Trophoblast cell (in vitro differentiated cells and primary cell): ENCODE measurements at regions not wholly inside any gene's neighbourhood (a gene's known extent, or its start where the extent isn't known, plus 50 kb on each side); places are given as distances from the start of the nearest gene placed in this dataset.

Experiments used
- DNase-seq, 2 donors: peaks; one replicate each; pipeline ENCODE4 v3.0.0-alpha.2; 2016
- H2AFZ ChIP-seq: 2 replicates; pipeline ENCODE4 v1.6.1; 2013; ENCODE audit warnings: low read length, moderate library complexity, mild to moderate bottlenecking; ENCODE audit not compliant: insufficient read depth, poor library complexity
- H2AK5ac ChIP-seq: 2 replicates; pipeline ENCODE4 v1.6.1; 2013; ENCODE audit warnings: mild to moderate bottlenecking, low read length
- H2BK120ac ChIP-seq: 2 replicates; pipeline ENCODE4 v1.6.1; 2013; ENCODE audit warnings: low read length, mild to moderate bottlenecking, moderate library complexity; ENCODE audit not compliant: insufficient read depth, poor library complexity
- H2BK12ac ChIP-seq: 2 replicates; pipeline ENCODE4 v1.6.1; 2013; ENCODE audit warnings: mild to moderate bottlenecking, low read length, moderate library complexity
- H2BK5ac ChIP-seq: 2 replicates; pipeline ENCODE4 v1.6.1; 2013; ENCODE audit warnings: low read length, low read depth, moderate library complexity, mild to moderate bottlenecking; ENCODE audit not compliant: poor library complexity
- H3K14ac ChIP-seq: 2 replicates; pipeline ENCODE4 v1.6.1; 2013; ENCODE audit warnings: mild to moderate bottlenecking, low read length
- H3K18ac ChIP-seq: 2 replicates; pipeline ENCODE4 v1.6.1; 2013; ENCODE audit warnings: mild to moderate bottlenecking, low read length
- H3K23ac ChIP-seq: 2 replicates; pipeline ENCODE4 v1.6.1; 2013; ENCODE audit warnings: low read length
- H3K27ac ChIP-seq: 2 replicates; pipeline ENCODE4 v1.5.1; 2013; ENCODE audit warnings: low read depth, mild to moderate bottlenecking, inconsistent platforms, low read length, moderate library complexity
- H3K27me3 ChIP-seq: 2 replicates; pipeline ENCODE4 v1.6.1; 2013; ENCODE audit warnings: inconsistent platforms, mild to moderate bottlenecking, low read length, moderate library complexity; ENCODE audit not compliant: insufficient read depth
- H3K36me3 ChIP-seq, 2 experiments: 1 replicate in 1 of 2; 2 replicates in 1 of 2; pipeline ENCODE4 v1.6.1; 2013; ENCODE audit warnings: low read length in 2 of 2, mild to moderate bottlenecking in 2 of 2, moderate library complexity in 1 of 2; ENCODE audit not compliant: insufficient read depth in 2 of 2, control insufficient read depth in 1 of 2
- H3K4ac ChIP-seq: 2 replicates; pipeline ENCODE4 v1.6.1; 2013; ENCODE audit warnings: low read depth, mild to moderate bottlenecking, low read length, moderate library complexity
- H3K4me1 ChIP-seq, 2 experiments: 1 replicate in 1 of 2; 2 replicates in 1 of 2; pipeline ENCODE4 v1.6.1; 2013; ENCODE audit warnings: low read length in 2 of 2, mild to moderate bottlenecking in 2 of 2, moderate library complexity in 1 of 2; ENCODE audit not compliant: insufficient read depth in 2 of 2, control insufficient read depth in 1 of 2
- H3K4me2 ChIP-seq: 2 replicates; pipeline ENCODE4 v1.6.1; 2013; ENCODE audit warnings: inconsistent platforms, mild to moderate bottlenecking, low read length, moderate library complexity
- H3K4me3 ChIP-seq: 2 replicates; pipeline ENCODE4 v1.5.1; 2013; ENCODE audit warnings: mild to moderate bottlenecking, low read depth, low read length, inconsistent platforms
- H3K79me1 ChIP-seq: one replicate; pipeline ENCODE4 v1.6.1; 2013; ENCODE audit warnings: low read length
- H3K79me2 ChIP-seq: 2 replicates; pipeline ENCODE4 v1.6.1; 2013; ENCODE audit warnings: low read length, mild to moderate bottlenecking; ENCODE audit not compliant: control insufficient read depth, insufficient read depth, poor library complexity
- H3K9ac ChIP-seq: 2 replicates; pipeline ENCODE4 v1.6.1; 2013; ENCODE audit warnings: mild to moderate bottlenecking, low read length
- H3K9me3 ChIP-seq: 2 replicates; pipeline ENCODE4 v1.6.1; 2013; ENCODE audit warnings: low read depth, mild to moderate bottlenecking, control low read depth, inconsistent platforms, low read length; ENCODE audit not compliant: insufficient read depth
- H4K12ac ChIP-seq: 2 replicates; pipeline ENCODE4 v1.6.1; 2013; ENCODE audit warnings: low read depth, mild to moderate bottlenecking, low read length, moderate library complexity
- H4K8ac ChIP-seq: 2 replicates; pipeline ENCODE4 v1.6.1; 2013; ENCODE audit warnings: low read depth, mild to moderate bottlenecking, low read length, moderate library complexity
- H4K91ac ChIP-seq: one replicate; pipeline ENCODE4 v1.6.1; 2013; ENCODE audit warnings: low read depth, mild to moderate bottlenecking, low read length, moderate library complexity
- WGBS: extraction: QIAGEN DNeasy Blood & Tissue Kit; methylation state at CpG from one replicate; pipeline ENCODE4 v1.1.7; 2013; ENCODE audit warnings: missing lambda C conversion rate; ENCODE audit not compliant: insufficient read length, insufficient coverage; ENCODE audit errors: extremely low coverage; 5-methylcytosine and 5-hydroxymethylcytosine counted together

DNA sequence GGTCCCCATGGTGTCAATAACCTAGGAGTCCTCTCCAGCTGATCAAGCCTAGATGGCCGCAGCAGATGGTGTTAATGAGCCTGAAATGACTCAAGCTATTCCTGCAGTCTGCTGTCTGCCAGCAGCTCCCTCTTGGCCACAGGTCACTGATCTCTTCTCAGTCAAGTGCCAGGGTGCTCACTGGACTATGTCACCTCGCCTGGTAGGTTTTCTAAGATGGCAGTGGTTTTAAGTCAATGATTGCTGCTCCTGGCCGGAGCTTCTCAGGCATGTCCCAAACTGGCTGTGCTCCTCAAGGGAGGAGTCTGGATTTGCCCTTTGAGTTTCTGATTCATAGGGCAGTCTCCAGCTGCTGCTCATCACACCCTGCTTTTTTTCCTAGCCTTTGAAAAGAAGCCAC lies 58.6 kb upstream of the SHISA6 start:
- no CpG with 5 or more reads among the region's 3 CpGs for WGBS
- no peak for DNase-seq
- no peaks in the 10 kb centered on the region for H3K79me1 ChIP-seq
- H4K91ac ChIP-seq, result no peak overlapping the region
- H3K4me3 ChIP-seq, result no peak overlapping the region
- H3K9me3 ChIP-seq, result no peaks in the 10 kb centered on the region
- no peak overlapping the region for H3K4ac ChIP-seq
- H2AK5ac ChIP-seq, result no peak overlapping the region
- no peak overlapping the region for H3K23ac ChIP-seq
- H3K27ac ChIP-seq, result no peak overlapping the region
- H4K12ac ChIP-seq, result no peak overlapping the region
- H3K14ac ChIP-seq, result no peak overlapping the region
- H2BK120ac ChIP-seq, result no peak overlapping the region
- H3K4me2 ChIP-seq, result no peak overlapping the region
- H4K8ac ChIP-seq, result no peak overlapping the region
- H3K36me3 ChIP-seq, result no peaks in the 10 kb centered on the region
- H2BK12ac ChIP-seq, result no peak overlapping the region
- no peaks in the 10 kb centered on the region for H3K79me2 ChIP-seq
- no peak overlapping the region for H3K18ac ChIP-seq
- H3K4me1 ChIP-seq, result no peaks in the 10 kb centered on the region
- H2AFZ ChIP-seq, result no peak overlapping the region
- H2BK5ac ChIP-seq, result no peak overlapping the region
- H3K27me3 ChIP-seq, result no peaks in the 10 kb centered on the region
- no peak overlapping the region for H3K9ac ChIP-seq

DNA sequence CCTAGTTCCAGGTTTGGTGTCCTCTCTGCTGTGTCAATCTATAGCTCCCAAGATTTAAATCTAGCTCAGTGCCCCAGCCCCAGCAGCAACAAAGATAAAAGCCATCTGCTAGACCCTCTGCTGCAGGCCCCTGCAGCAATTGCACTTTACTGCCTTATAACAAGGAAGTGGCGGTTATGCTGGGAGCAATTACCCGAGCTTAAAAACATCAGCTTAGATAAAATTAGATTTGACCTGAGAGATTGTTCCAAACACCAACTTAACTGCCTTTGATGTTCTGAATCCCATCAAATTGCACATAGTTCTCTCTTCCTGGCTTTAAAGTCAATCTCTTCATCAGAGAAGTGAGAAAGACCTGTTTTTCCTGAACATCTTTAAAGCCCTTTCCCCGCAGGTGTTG lies 62.4 kb upstream of the SHISA6 start:
- Histone ChIP-seq H2AK5ac (no peak overlapping the region), H3K4me2 (no peak overlapping the region), H3K14ac (no peak overlapping the region), H3K79me1 (no peaks in the 10 kb centered on the region), H4K12ac (no peak overlapping the region), H3K9ac (no peak overlapping the region), H2BK5ac (no peak overlapping the region), H2BK120ac (no peak overlapping the region), H3K4me3 (no peak overlapping the region), H3K9me3 (no peaks in the 10 kb centered on the region), H4K8ac (no peak overlapping the region), H3K36me3 (no peaks in the 10 kb centered on the region), H3K27me3 (no peaks in the 10 kb centered on the region), H3K18ac (no peak overlapping the region), H3K79me2 (no peaks in the 10 kb centered on the region), H3K23ac (no peak overlapping the region), H3K4ac (no peak overlapping the region), H2AFZ (no peak overlapping the region), H2BK12ac (no peak overlapping the region), H3K4me1 (no peaks in the 10 kb centered on the region), H3K27ac (no peak overlapping the region), H4K91ac (no peak overlapping the region)
- WGBS, result no CpG with 5 or more reads among the region's 3 CpGs
- DNase-seq, result peak in 1 of 2 donors; percentile 15

DNA sequence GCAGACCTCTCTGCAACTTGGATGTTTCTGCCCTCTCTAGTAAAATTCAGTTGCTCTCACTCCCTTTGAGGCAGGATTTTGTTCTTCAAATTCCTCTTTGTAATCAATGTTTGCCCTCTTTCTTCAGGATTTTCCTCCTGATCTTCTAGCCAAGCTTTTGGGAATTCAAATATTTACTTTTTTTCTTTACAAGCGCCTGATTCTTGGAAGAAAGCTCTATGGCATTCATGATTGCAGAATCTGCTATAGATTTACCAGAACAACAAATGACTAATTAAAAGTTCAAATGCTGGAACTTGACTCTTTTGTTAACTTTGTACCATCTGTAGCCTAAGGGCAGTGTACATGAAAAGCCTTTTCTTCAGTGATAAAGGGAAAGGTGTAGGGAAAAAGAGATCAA lies 63.7 kb upstream of the SHISA6 start:
- no peaks in the 10 kb centered on the region for H3K9me3 ChIP-seq
- no peak overlapping the region for H3K23ac ChIP-seq
- H3K18ac ChIP-seq, result no peak overlapping the region
- no peaks in the 10 kb centered on the region for H3K36me3 ChIP-seq
- no peak overlapping the region for H3K14ac ChIP-seq
- H2AK5ac ChIP-seq, result no peak overlapping the region
- no CpG with 5 or more reads among the region's 1 CpG for WGBS
- no peak overlapping the region for H3K27ac ChIP-seq
- H3K9ac ChIP-seq, result no peak overlapping the region
- no peak overlapping the region for H4K91ac ChIP-seq
- H3K4me3 ChIP-seq, result no peak overlapping the region
- H3K4me1 ChIP-seq, result no peaks in the 10 kb centered on the region
- H2AFZ ChIP-seq, result no peak overlapping the region
- no peak for DNase-seq
- H3K4ac ChIP-seq, result no peak overlapping the region
- H4K8ac ChIP-seq, result no peak overlapping the region
- H2BK120ac ChIP-seq, result no peak overlapping the region
- H2BK5ac ChIP-seq, result no peak overlapping the region
- no peaks in the 10 kb centered on the region for H3K79me2 ChIP-seq
- H3K4me2 ChIP-seq, result no peak overlapping the region
- no peak overlapping the region for H4K12ac ChIP-seq
- no peaks in the 10 kb centered on the region for H3K79me1 ChIP-seq
- no peaks in the 10 kb centered on the region for H3K27me3 ChIP-seq
- H2BK12ac ChIP-seq, result no peak overlapping the region

DNA sequence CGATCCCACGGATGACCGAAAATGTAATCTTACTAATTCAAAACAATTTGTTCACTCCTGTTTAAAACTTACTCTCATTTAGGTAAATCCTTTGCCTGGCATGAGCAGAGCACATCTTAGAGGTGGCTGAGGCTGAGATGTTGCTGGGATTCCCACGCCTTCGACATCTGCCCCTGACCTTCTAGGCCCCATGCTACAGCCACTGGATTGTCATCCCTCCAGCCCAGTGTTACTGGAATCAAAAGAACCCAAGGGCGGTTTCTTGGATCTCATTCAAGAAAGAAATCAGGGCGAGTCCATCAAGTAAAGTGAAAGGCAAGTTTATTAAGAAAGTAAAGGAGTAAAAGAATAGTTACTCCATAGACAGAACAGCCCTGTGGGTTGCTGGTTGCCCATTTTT lies 64.5 kb upstream of the SHISA6 start:
- Histone ChIP-seq H3K4me3 (no peak overlapping the region), H2BK5ac (no peak overlapping the region), H3K79me1 (no peaks in the 10 kb centered on the region), H3K9me3 (no peaks in the 10 kb centered on the region), H3K14ac (no peak overlapping the region), H3K4me2 (no peak overlapping the region), H2BK12ac (no peak overlapping the region), H4K12ac (no peak overlapping the region), H3K27me3 (no peaks in the 10 kb centered on the region), H4K91ac (no peak overlapping the region), H2BK120ac (no peak overlapping the region), H3K27ac (no peak overlapping the region), H2AFZ (no peak overlapping the region), H3K9ac (no peak overlapping the region), H2AK5ac (no peak overlapping the region), H3K18ac (no peak overlapping the region), H3K23ac (no peak overlapping the region), H3K4me1 (no peaks in the 10 kb centered on the region), H3K79me2 (no peaks in the 10 kb centered on the region), H3K4ac (no peak overlapping the region), H3K36me3 (no peaks in the 10 kb centered on the region), H4K8ac (no peak overlapping the region)
- WGBS, result no CpG with 5 or more reads among the region's 7 CpGs
- no peak for DNase-seq
